Cerebellar cortex (tissue), 1 donor: ENCODE measurements at regions not wholly inside any gene's neighbourhood (a gene's known extent, or its start where the extent isn't known, plus 50 kb on each side); places are given as distances from the start of the nearest gene placed in this dataset.

Experiments used
- DNase-seq: peaks from one replicate; pipeline ENCODE4 v3.0.0-alpha.2; 2015; ENCODE audit warnings: low spot score

- DNase-seq = no peak
Observed at GRCh38 chr13:40168425-40169166, 497.8 kb downstream of the FOXO1 start.

GRCh38 chr13:40169476-40169875, 497.0 kb downstream of the FOXO1 start:
- DNase-seq = no peak

DNA sequence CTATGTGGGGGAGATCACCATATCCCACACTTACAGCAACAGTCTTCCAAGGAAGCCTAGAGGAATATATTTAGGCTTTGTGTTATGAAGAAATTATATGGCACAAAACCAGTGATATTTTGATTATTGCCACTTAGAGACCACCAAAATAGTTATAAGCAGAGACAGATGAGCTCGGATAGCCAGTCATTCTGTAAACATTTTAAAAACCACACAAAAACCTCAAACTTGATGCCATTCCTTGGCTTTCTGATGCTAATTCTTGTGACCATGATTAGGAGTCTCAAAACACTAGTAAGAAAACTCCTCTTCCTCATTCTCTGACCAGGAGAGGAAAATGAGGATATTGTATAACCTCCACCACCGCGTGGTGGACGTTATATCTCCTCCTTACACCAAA, 496.4 kb downstream of the FOXO1 start:
- DNase-seq = no peak

DNA sequence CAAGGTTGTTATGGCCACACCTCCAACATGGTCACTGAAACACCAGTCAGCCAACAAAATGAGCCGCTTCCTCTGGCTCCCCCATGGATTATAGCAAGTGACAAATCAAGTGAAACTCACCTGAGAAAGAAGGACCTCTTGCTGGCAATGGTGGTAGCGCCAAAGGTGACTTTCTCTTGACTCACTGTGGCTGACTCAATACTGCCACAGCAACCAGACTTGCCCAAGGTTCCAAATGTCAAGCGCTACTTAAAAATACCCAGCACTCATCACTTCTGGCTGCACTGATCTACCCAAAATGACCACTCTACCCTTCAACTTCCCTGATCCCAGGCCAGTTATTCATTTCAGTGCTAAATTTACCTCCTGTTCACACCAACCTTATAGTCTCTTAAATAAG, 495.5 kb downstream of the FOXO1 start:
- no peak for DNase-seq

DNA sequence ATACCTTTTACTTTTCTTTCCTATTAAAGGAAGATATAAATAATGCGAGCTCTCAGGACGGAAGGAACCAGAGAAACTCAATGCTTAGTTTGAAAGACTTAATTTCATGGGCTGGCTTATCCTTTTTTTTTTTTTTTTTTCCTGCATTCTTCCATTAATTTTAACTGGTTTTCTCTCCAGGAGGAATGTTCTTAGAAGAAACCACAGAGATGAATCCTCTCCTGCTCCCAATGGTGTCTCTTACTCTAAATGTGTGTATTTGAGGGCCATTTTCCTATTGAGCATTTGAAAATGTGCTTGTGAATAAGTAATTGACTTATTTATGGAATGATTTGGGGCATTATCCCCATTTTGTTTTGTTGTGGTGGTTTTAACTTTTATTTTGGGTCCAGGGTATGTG, 494.9 kb downstream of the FOXO1 start:
- no peak for DNase-seq

DNA sequence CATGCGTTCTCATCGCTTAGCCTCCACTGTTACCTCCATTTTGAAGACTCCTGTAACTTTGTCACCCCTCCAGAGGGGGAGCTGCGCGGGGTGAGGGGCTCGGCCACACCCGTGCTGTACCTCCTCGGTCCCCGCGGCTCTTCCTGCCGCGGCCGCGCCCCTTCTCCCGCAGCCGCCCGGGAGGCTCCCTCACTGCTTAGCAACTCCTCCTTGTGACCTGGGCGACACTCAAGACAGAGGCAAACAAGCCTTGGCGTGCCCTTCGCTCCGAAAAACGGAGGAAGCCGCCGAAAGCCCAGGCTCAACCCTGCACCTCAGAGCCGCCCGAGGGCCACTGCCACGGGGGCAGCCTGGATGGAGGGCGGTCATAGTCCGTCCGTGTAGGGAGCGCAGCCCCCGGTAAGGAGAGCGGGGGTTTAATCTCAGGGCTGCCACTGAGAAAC, 494.3 kb downstream of the FOXO1 start:
- DNase-seq = no peak

- DNase-seq = no peak
Observed at GRCh38 chr13:40172878-40173277, 493.6 kb downstream of the FOXO1 start.

DNA sequence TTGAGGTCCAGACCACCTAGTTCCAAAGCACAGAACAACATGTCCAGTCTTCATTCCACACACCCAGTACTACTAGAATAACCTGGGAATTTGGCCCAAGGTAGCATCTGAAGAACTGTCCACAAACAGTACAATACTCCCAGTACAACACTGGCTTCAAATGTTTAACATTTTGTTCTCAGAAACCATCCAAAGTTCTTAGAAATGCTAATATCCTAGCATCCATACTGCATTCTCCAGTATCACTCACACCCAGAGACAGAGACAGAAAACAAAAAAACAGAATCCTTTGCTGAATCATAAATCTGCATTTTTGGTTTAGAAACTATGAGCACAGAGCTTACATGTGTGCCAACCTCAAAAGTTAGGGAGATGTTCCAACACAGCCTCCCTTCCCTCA, 490.8 kb downstream of the FOXO1 start:
- DNase-seq = no peak

DNA sequence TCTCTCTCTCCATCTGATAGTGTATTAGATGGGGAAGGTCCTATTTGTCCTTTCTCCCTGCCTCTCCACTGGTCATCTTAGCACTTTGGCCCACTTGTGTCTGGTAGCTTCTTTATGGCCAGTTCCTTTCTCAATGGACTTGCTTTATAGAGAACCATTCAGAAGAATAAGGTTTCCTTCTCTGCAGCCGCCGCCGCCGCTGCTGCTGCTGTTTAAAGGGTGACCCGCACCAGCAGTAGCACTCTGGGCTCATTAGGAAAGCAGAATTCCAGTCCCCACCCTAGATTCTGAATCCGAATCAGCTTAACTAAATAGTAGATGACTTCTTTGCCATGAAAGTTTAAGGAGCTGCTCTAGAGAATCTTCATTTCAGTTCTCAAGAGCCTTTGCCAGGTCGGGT, 490.2 kb downstream of the FOXO1 start:
- no peak for DNase-seq

- no peak for DNase-seq
Observed at GRCh38 chr13:40178130-40178529, 488.3 kb downstream of the FOXO1 start.

DNA sequence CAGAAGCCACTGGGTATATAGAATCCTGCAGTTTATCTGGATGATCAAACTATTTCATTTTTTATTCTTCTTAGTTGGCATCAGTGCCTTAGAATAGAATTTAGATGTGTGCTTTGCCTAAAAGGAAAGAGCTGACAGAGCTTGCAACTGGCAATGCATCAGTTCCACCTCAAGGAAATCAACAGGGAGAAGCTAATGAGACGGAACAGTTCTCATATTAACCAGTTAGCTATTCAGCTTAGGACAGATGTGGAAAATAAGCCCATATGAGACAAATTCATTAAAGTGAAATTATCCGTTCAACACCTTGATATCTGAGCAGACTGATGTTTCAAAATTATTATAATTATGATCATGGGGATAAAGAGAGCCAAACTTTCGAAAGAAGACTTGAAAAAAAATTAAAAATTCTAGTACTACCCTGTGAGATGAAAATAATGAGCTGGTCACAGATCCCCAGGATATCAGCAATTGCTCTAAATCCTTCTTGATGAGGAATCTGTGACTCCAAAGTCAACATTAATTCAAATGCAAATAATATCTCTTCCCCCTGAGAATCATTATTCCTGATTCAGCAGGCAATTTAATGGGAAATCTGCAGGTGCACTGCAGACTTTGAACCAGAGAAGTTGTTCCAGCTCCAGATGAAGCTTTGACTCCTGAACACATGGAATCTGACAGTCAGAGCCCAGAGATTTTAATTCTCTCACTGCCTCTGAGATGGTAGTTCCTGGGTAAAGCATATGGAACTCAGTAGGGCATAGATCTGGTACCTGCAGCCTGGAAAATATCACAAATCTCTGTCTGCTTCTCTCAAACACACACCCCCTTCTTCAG, 486.8 kb downstream of the FOXO1 start:
- no peak for DNase-seq

- DNase-seq = no peak
Observed at GRCh38 chr13:40180776-40181175, 485.7 kb downstream of the FOXO1 start.

GRCh38 chr13:40181203-40181845, 485.1 kb downstream of the FOXO1 start:
- DNase-seq = no peak

GRCh38 chr13:40182591-40182990, 483.9 kb downstream of the FOXO1 start:
- no peak for DNase-seq

GRCh38 chr13:40185414-40185813, 481.0 kb downstream of the FOXO1 start:
- DNase-seq = no peak

DNA sequence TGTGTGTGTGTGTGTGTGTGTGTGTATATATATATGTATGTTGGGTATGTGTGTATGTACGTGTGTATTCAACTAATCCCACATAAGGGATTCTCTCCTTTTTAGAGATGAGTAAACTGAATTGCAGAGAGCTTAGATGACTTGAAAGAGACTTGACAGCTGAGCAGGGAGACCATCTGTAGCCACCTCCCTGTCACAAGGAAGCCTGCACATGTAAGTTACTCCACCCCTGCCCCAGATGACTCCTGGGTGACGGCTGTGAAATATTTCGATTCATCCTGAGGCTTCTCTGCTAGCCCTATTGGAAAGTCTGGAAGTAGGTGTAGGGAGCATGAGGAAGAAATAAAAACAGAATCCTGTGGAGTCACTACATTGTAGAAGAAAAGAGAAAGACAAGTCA, 480.4 kb downstream of the FOXO1 start:
- no peak for DNase-seq

DNA sequence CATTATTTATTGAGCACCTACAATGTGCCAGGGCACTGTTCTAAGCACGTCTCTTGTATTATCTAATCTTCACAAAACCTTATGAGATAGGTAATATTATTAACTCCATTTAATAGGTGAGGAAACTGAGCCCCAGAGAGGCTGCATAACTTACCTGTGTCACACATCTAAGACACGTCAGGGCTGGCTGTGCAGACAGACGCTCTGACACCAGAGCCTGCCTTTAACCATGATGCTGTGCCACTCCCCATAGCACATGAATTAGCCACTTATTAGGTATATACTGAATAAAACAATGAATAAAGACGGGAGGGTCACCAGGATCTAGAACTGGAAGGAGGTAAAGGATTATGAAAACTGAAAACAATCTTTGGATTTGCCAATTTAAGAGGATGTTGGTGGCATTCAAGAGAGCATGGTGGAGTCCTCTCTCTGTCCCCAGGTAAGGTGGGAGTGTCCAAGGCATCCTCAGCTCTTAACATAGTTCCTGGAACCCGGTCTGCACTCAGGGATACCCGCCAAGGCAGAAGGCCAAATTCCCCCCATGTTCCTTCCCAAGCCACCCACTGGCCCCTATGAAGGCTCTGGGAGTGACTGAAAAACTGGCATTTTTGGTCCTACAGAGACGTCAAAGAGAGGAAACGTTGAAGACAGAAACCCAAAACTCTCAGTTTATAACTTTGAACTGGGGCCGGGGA, 479.7 kb downstream of the FOXO1 start:
- no peak for DNase-seq

DNA sequence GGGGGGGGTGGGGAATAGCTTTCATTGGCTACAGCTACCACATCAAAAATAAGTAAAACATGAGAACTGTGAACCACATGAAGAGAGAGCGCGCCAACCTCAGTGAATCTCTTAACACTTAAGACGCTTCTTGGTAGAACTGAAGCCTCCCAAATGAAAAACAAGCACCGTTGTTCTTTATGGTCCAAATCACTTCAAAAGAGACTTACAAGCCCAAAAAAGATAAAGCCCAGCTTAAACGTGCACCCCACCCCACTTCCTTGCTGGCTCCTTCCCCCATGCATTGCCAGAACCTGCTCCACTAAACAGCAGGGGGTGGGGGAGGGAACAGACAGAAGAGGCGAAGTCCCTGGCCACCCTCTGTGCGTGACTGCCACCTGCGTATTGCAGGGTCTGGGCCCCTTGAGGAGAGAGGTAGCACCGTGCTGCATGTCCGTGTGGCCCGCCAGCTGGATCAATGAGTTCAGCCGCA, 479.1 kb downstream of the FOXO1 start:
- DNase-seq = no peak

DNA sequence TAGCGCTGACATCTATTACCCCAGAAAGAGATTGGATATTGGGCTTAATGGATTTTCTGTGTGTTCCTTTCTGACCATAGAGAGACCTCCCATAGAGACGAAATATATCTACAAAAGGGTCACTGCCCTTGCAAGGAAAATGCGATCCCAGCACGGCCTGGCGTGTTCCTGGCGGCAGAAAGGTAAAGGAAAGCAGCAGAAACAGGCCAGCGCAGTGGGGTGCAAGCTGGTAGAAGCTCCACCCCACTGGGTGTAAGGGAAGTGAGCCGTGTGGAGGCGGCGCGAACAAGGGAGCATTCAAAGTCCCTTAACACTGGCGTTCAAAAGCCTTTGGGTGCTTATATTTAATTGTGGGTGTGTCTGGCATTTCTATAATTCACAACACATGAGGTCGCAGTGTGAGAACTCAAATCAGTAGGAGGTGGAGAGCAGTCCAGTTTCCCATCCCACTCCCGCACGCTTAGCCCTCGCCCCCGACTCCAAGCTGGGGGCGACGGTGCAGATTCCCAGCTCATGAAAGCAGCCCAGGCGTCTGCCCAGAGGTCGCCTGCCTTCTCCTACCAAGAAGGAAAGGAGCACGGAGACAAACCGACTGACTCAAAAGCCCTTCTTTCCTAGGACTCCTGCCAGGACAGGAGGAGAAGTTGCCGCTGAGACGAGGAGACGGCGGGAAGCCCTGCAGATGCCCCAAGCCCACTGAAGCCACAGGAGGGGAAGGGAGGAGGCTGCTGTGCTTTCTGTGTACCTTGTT, 478.4 kb downstream of the FOXO1 start:
- DNase-seq = no peak

DNA sequence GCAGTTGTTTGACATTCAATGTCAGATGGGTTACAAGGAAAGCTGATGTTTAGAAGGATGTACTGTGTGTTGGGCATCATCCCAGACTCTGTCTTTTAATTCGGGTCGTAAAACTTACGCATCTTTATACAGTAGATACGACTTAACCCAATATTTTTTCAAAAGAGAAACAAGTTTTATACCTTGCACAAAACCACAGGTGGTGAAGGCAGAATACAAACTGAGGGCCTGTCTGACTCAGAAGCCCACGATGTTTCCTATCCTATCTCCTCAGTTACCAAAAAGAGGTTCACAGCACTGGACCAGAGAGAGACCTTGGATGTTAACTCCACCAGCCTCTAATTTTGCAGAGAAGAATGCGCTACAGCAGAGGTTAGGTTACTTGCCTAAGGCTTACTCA, 477.0 kb downstream of the FOXO1 start:
- no peak for DNase-seq

- no peak for DNase-seq
Observed at GRCh38 chr13:40189898-40190630, 476.4 kb downstream of the FOXO1 start.
